Suprapubic skin (tissue), 3 donors: ENCODE measurements at regions not wholly inside any gene's neighbourhood (a gene's known extent, or its start where the extent isn't known, plus 50 kb on each side); places are given as distances from the start of the nearest gene placed in this dataset.

Experiments
- CTCF ChIP-seq, 2 donors: fragments of 200-600 bp in 1 of 2; fragments of 450-650 bp in 1 of 2; sonication (generic) in 1 of 2; IDR thresholded peaks; one replicate each; pipeline ENCODE4 v1.5.1; 2016 to 2019; ENCODE audit warnings: antibody characterized with exemption in 2 of 2, mild to moderate bottlenecking in 1 of 2, moderate library complexity in 1 of 2
- EP300 ChIP-seq: sonication (generic); formaldehyde crosslinking; IDR thresholded peaks from one replicate; pipeline ENCODE4 v1.6.1; 2017; ENCODE audit warnings: antibody characterized with exemption

DNA sequence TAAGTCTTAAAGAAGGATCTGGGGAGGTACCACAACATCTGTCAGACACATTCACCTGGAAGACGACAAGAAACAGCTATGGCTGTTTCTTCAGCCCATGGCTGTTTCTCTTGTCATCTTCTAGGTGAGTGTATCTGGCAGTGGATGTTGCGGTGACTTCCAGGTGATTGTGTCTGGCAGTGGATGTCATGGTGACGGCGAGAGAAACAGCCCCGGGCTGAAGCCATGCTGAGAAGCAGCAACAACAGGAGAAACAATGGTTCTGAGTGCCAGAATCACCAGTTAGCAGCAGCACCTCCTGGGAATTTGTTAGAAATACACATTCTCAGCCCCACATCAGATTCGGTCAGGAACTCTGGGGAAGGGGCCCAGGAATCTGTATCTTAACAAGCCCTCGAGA is 68.6 kb upstream of the SYPL1 start:
- no peak for TF ChIP-seq CTCF (IDR thresholded peaks at IDR 0.05)
- TF ChIP-seq EP300 = no peak
